CD4-positive, alpha-beta T cell treated with Interleukin-4 for 1 hour (primary cell): ENCODE measurements at regions not wholly inside any gene's neighbourhood (a gene's known extent, or its start where the extent isn't known, plus 50 kb on each side); places are given as distances from the start of the nearest gene placed in this dataset.

ENCODE experiments used
- DNase-seq, 2 donors: peaks; one replicate each; pipeline ENCODE4 v3.0.0-alpha.2; 2020 to 2022

- DNase-seq: no peak
These were observed 630.4 kb downstream of the PSAT1 start for GRCh38 chr9:78927099-78927940.

- no peak for DNase-seq
These were observed 631.9 kb downstream of the PSAT1 start for GRCh38 chr9:78928625-78929405.

GRCh38 chr9:78930281-78930680, 633.4 kb downstream of the PSAT1 start:
- DNase-seq: no peak

- no peak for DNase-seq
These were observed 636.1 kb downstream of the PSAT1 start for GRCh38 chr9:78932849-78933627.

DNA sequence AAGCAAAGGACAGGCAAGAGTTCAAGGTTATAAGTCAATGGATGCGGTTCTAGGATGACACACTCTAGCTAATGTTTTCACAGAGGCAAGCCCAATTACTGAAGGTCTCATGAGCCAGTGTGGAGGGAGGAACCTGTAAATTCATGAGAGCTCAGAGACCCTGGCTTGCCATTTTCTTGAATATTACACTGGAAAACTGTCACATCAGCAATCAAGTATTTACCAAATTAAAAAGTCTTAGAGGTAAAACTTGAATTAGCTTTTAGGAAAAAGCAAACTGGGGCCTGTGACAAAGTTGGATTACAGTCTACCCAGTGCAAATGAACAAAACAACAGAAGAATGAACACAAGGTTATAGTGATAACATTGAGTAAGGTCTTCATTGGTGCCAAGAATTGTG, 636.9 kb upstream of the TLE4 start:
- DNase-seq: no peak

- DNase-seq: no peak
These were observed 632.9 kb upstream of the TLE4 start for GRCh38 chr9:78938821-78939220.

GRCh38 chr9:78939311-78940065, 632.3 kb upstream of the TLE4 start:
- DNase-seq: no peak

DNA sequence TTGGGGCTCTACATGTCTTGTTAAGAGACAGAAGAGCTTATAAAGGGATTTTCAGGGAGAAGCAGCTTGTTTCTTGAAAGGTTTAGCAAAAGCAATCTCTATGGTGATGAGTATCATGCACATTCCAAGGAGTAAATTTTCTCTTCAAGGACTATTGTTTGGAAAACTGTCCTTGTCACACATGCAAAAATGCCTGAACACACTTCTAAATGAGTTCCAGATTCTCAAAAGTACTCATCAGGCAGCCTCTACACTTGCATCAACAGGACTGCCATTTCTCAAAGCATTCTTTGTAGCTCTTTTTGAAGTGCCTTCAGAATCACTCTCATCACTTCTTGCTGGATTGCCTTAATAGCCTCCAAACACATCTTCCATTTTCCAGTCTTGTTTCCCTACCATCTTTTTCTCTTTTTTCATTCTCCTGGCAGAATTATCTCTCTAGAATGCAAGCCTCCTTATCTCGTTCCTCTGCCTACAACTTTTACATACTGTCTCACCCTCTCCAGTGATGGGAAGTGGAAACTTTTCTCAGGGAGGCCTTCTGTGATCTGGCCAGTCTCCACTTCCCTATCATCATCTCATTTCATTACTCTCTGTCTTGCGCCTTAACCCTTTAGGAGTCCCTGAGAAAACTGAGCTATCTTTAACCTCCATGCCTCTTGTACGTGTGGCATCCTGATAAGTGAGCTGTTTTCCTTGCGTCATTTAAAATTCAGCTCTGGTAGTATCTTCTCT, 631.5 kb upstream of the TLE4 start:
- DNase-seq: no peak

DNA sequence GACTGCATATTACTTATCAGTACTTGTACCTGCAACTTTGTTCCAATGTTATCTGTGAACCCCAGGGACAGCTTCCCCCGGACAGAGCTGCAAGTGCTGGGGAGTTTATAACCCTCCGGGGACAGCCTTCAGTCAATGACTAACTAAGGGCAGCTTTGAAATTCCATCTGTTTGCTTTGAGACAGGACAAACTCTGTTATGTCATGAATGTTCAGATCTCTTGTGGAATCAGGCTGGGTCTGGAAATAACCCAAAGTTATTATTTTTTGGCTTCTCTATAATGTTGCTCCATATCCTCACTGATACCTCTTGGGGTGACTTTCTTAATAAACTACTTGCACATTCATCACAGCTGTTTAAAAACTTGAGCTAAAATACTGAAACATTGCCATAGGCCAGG, 617.5 kb upstream of the TLE4 start:
- DNase-seq: no peak

- no peak for DNase-seq
These were observed 612.9 kb upstream of the TLE4 start for GRCh38 chr9:78958892-78959291.

GRCh38 chr9:78962156-78962555, 609.6 kb upstream of the TLE4 start:
- DNase-seq: no peak

- DNase-seq: no peak
These were observed 607.9 kb upstream of the TLE4 start for GRCh38 chr9:78963911-78964310.

DNA sequence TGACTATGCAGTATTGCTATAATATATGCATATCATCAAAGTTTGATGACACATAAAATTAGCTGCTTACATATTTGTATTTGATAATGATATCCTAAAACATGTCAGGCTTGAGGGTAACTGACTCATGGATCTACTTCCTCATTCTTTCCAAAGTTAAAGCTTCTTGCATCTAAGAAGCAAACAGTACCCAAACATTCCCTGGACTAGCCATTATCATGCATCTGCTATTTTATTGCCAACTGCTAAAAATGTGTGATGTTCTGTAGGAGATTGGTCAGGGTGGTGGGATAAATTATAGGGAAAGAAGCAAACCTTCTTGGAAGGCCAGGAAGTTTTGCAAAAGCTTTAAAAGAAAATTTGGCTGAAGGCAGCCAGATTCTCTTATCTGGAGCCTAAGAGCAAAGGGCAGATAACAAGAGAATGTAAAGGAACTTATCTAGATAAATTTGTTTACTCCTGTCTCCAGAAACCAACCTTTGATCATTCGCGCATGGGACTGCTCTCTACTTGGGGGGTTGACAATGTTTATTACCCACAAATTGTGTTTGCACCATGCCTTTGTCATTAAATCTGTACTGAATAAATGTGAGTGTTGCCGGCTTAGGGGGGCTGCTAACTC, 604.1 kb upstream of the TLE4 start:
- no peak for DNase-seq

DNA sequence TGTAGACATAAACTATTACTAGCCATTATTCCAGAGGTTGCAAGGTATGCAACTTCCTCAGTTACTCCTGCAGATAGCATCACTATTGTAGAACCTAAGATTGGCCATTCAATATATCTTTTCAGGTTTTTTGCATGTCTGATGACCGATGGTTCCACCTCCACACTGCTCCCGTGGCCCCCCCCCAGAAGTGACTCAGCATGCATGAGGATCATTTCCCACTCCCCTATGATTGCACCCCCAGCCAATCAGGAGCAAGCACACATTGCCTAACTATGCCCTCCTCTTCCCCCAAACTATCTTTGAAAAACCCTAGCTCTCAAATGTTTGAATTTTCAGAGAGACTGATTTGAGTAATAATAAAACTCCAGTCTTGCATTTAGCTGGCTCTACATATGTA, 601.4 kb upstream of the TLE4 start:
- no peak for DNase-seq

- no peak for DNase-seq
These were observed 600.2 kb upstream of the TLE4 start for GRCh38 chr9:78971540-78971939.

GRCh38 chr9:78972303-78972999, 599.3 kb upstream of the TLE4 start:
- DNase-seq: no peak

- no peak for DNase-seq
These were observed 597.9 kb upstream of the TLE4 start for GRCh38 chr9:78973907-78974306.

- no peak for DNase-seq
These were observed 588.9 kb upstream of the TLE4 start for GRCh38 chr9:78982849-78983248.

GRCh38 chr9:78985084-78985738, 586.6 kb upstream of the TLE4 start:
- no peak for DNase-seq

- no peak for DNase-seq
These were observed 585.3 kb upstream of the TLE4 start for GRCh38 chr9:78986446-78986845.
